WTC11 (cell line): ENCODE measurements at regions not wholly inside any gene's neighbourhood (a gene's known extent, or its start where the extent isn't known, plus 50 kb on each side); places are given as distances from the start of the nearest gene placed in this dataset.

Experiments used
- ATAC-seq: fragments of 200-7000 bp; cut with Tn5 transposase; 2 replicates; pipeline ENCODE4 v1.10.0; 2021; ENCODE audit warnings: mild to moderate bottlenecking, moderate library complexity
- CTCF ChIA-PET: fragments of 300-600 bp; sonication (Branson Sonifier 250); formaldehyde crosslinking; loops from one replicate; lab custom pipeline; 2021; ENCODE audit warnings: antibody characterized with exemption; lab: Charles Lee
- POLR2A ChIA-PET: fragments of 350-600 bp; sonication (Branson Sonifier 250); formaldehyde crosslinking; loops from one replicate; lab custom pipeline; 2021; ENCODE audit warnings: antibody characterized with exemption; lab: Charles Lee
- DNase-seq: peaks from one replicate; pipeline ENCODE4 v3.0.0; 2021; ENCODE audit warnings: low spot score
- H3K27ac Mint-ChIP-seq: 2 replicates; pipeline ENCODE4 v1.8.0; 2021; ENCODE audit warnings: mixed read lengths
- H3K27me3 Mint-ChIP-seq: 2 replicates; pipeline ENCODE4 v1.8.0; 2021; ENCODE audit warnings: low read depth, mild to moderate bottlenecking, moderate library complexity, mixed read lengths
- H3K36me3 Mint-ChIP-seq: 2 replicates; pipeline ENCODE4 v1.8.0; 2021; ENCODE audit warnings: mixed read lengths
- H3K4me1 Mint-ChIP-seq: 2 replicates; pipeline ENCODE4 v1.8.0; 2022; ENCODE audit warnings: mixed read lengths
- H3K4me3 Mint-ChIP-seq: 2 replicates; pipeline ENCODE4 v1.8.0; 2021; ENCODE audit warnings: mild to moderate bottlenecking, moderate library complexity, mixed read lengths
- H3K9me3 Mint-ChIP-seq: 2 replicates; pipeline ENCODE4 v1.8.0; 2021; ENCODE audit warnings: mixed read lengths
- ARID4B ChIP-seq: sonication (generic); formaldehyde crosslinking; IDR thresholded peaks from 2 replicates; pipeline ENCODE4 v1.8.0; 2023; ENCODE audit warnings: missing genetic modification reagents, mild to moderate bottlenecking, borderline replicate concordance
- ATF1 ChIP-seq: sonication (generic); formaldehyde crosslinking; IDR thresholded peaks from 2 replicates; pipeline ENCODE4 v1.8.1; 2023; ENCODE audit warnings: mild to moderate bottlenecking, moderate library complexity, missing genetic modification reagents
- CREM ChIP-seq: sonication (generic); formaldehyde crosslinking; IDR thresholded peaks from 2 replicates; pipeline ENCODE4 v1.8.1; 2022; ENCODE audit warnings: mild to moderate bottlenecking, missing genetic modification reagents, moderate library complexity
- EMX1 ChIP-seq: fragments of 250-450 bp; sonication (Bioruptor Pico); IDR thresholded peaks from 2 replicates; pipeline ENCODE4 v1.8.0; 2021; ENCODE audit warnings: mild to moderate bottlenecking
- FOXK1 ChIP-seq: sonication (generic); formaldehyde crosslinking; IDR thresholded peaks from 2 replicates; pipeline ENCODE4 v1.8.0; 2022; ENCODE audit warnings: mild to moderate bottlenecking, moderate library complexity, missing genetic modification reagents
- FOXP1 ChIP-seq: sonication (generic); formaldehyde crosslinking; IDR thresholded peaks from 2 replicates; pipeline ENCODE4 v1.8.0; 2022; ENCODE audit warnings: missing genetic modification reagents, mild to moderate bottlenecking, moderate library complexity, borderline replicate concordance
- GRHL2 ChIP-seq: fragments of 250-450 bp; sonication (Bioruptor Pico); IDR thresholded peaks from 2 replicates; pipeline ENCODE4 v1.8.0; 2022; ENCODE audit warnings: mild to moderate bottlenecking, moderate library complexity; ENCODE audit not compliant: insufficient replicate concordance, severe bottlenecking
- GTF2I ChIP-seq: fragments of 250-450 bp; sonication (Bioruptor Pico); conservative IDR thresholded peaks from 2 replicates; pipeline ENCODE4 v1.4.0; 2021; ENCODE audit warnings: mild to moderate bottlenecking
- JAZF1 ChIP-seq: fragments of 250-450 bp; sonication (Bioruptor Pico); IDR thresholded peaks from 2 replicates; pipeline ENCODE4 v1.9.0; 2021; ENCODE audit warnings: moderate library complexity, mild to moderate bottlenecking, inconsistent platforms
- NFATC4 ChIP-seq: fragments of 250-450 bp; sonication (Bioruptor Pico); IDR thresholded peaks from 2 replicates; pipeline ENCODE4 v1.9.0; 2021; ENCODE audit warnings: mild to moderate bottlenecking
- NFYB ChIP-seq: sonication (generic); formaldehyde crosslinking; conservative IDR thresholded peaks from 2 replicates; pipeline ENCODE4 v1.8.0; 2022; ENCODE audit warnings: low read depth, missing genetic modification reagents
- PRRX2 ChIP-seq: fragments of 250-450 bp; sonication (Bioruptor Pico); IDR thresholded peaks from 2 replicates; pipeline ENCODE4 v1.8.0; 2021; ENCODE audit warnings: mild to moderate bottlenecking
- SMAD4 ChIP-seq: sonication (generic); formaldehyde crosslinking; IDR thresholded peaks from 2 replicates; pipeline ENCODE4 v1.8.0; 2022; ENCODE audit warnings: mild to moderate bottlenecking, missing genetic modification reagents
- SP1 ChIP-seq: sonication (generic); formaldehyde crosslinking; conservative IDR thresholded peaks from 2 replicates; pipeline ENCODE4 v1.8.1; 2022; ENCODE audit warnings: missing genetic modification reagents
- STAT6 ChIP-seq: sonication (generic); formaldehyde crosslinking; conservative IDR thresholded peaks from 2 replicates; pipeline ENCODE4 v1.8.1; 2023; ENCODE audit warnings: mild to moderate bottlenecking, low read depth, missing genetic modification reagents, moderate library complexity
- USF2 ChIP-seq: sonication (generic); formaldehyde crosslinking; IDR thresholded peaks from 2 replicates; pipeline ENCODE4 v1.8.1; 2023; ENCODE audit warnings: mild to moderate bottlenecking, missing genetic modification reagents, moderate library complexity
- ZMAT4 ChIP-seq: fragments of 250-450 bp; sonication (Bioruptor Pico); IDR thresholded peaks from 2 replicates; pipeline ENCODE4 v1.9.0; 2021; ENCODE audit warnings: mild to moderate bottlenecking
- ZNF219 ChIP-seq: sonication (generic); formaldehyde crosslinking; IDR thresholded peaks from 2 replicates; pipeline ENCODE4 v1.8.0; 2023; ENCODE audit warnings: missing genetic modification reagents, mild to moderate bottlenecking, borderline replicate concordance
- ZNF416 ChIP-seq: fragments of 250-450 bp; sonication (Bioruptor Pico); IDR thresholded peaks from 2 replicates; pipeline ENCODE4 v1.9.0; 2021; ENCODE audit warnings: mild to moderate bottlenecking, inconsistent platforms
- TF ChIP-seq, protein P1 (sequence below): sonication (generic); formaldehyde crosslinking; IDR thresholded peaks from 2 replicates; pipeline ENCODE4 v1.8.1; 2023; ENCODE audit warnings: mild to moderate bottlenecking, missing genetic modification reagents, moderate library complexity

- peaks cover 30% of the 10 kb centered on the region for H3K36me3 Mint-ChIP-seq
- CTCF ChIA-PET, result no interaction called here
These were observed 108.8 kb downstream of the ZFP36L2 start for GRCh38 chr2:43117521-43118143.

DNA sequence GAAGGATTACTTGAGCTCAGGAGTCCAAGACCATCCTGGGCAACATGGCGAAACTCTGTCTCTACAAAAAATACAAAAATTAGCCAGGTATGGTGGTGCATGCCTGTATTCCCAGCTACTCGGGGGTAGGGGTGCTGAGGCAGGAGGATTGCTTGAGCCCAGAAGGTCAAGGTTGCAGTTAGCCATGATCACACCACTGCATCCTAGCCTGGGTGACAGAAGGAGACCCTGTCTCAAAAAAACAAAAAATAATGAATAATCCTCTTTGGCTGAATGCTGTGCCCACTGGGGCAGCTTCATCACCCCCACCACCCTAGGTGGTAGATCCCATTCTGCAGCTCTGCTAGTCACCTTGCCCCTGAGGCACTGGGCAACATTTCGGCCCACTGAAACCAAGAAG, 109.4 kb downstream of the ZFP36L2 start:
- TF ChIP-seq ARID4B (CRISPR knock-in tag) (no peak), FOXP1 (CRISPR knock-in tag) (no peak), ZNF416 (CRISPR knock-in tag) (no peak), CREM (CRISPR knock-in tag) (no peak)
- CTCF ChIA-PET, result no interaction called here

More at GRCh38 chr2:43117521-43118143, 108.8 kb downstream of the ZFP36L2 start:
- H3K4me1 Mint-ChIP-seq, result peaks cover 3% of the 10 kb centered on the region; the same call in 1 of the 2 replicates
- DNase-seq (no peak), ATAC-seq (no peak)
- POLR2A ChIA-PET, result no interaction called here
- H3K27me3 Mint-ChIP-seq, result peaks cover 8% of the 10 kb centered on the region
- TF ChIP-seq NFATC4 (CRISPR knock-in tag) (no peak), ZMAT4 (CRISPR knock-in tag) (no peak), USF2 (CRISPR knock-in tag) (no peak), CREM (CRISPR knock-in tag) (no peak), ATF1 (CRISPR knock-in tag) (no peak), STAT6 (no peak), JAZF1 (CRISPR knock-in tag) (no peak)
- TF ChIP-seq, all 79 proteins: peak for 0
- Mint-ChIP-seq H3K27ac (no peak overlapping the region), H3K4me3 (no peak overlapping the region), H3K9me3 (peaks cover 33% of the 10 kb centered on the region)

GRCh38 chr2:43115881-43116280, 110.5 kb downstream of the ZFP36L2 start:
- CTCF ChIA-PET, result no interaction called here
- POLR2A ChIA-PET, result no interaction called here
- Mint-ChIP-seq H3K27ac (no peak overlapping the region), H3K9me3 (peaks cover 32% of the 10 kb centered on the region), H3K27me3 (peaks cover 8% of the 10 kb centered on the region), H3K4me1 (peaks cover 3% of the 10 kb centered on the region; the same call in 1 of the 2 replicates), H3K36me3 (peaks cover 30% of the 10 kb centered on the region), H3K4me3 (no peak overlapping the region)
- ATAC-seq (peak; percentile 52), DNase-seq (no peak)
- TF ChIP-seq PRRX2 (no peak), SP1 (CRISPR knock-in tag) (no peak), NFYB (CRISPR knock-in tag) (no peak), SMAD4 (no peak), FOXK1 (CRISPR knock-in tag) (no peak), ZNF219 (CRISPR knock-in tag) (no peak), GTF2I (CRISPR knock-in tag) (no peak), ZMAT4 (CRISPR knock-in tag) (no peak), GRHL2 (CRISPR knock-in tag) (no peak), EMX1 (no peak), STAT6 (no peak)
- TF ChIP-seq, protein P1, sequence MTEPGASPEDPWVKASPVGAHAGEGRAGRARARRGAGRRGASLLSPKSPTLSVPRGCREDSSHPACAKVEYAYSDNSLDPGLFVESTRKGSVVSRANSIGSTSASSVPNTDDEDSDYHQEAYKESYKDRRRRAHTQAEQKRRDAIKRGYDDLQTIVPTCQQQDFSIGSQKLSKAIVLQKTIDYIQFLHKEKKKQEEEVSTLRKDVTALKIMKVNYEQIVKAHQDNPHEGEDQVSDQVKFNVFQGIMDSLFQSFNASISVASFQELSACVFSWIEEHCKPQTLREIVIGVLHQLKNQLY (CRISPR knock-in tag), result no peak

More for the DNA sequence above, 109.4 kb downstream of the ZFP36L2 start:
- POLR2A ChIA-PET, result no interaction called here
- H3K27me3 Mint-ChIP-seq, result peaks cover 8% of the 10 kb centered on the region
- H3K27ac Mint-ChIP-seq, result no peak overlapping the region
- peaks cover 33% of the 10 kb centered on the region for H3K9me3 Mint-ChIP-seq
- no peak for ATAC-seq
- DNase-seq, result no peak
- H3K36me3 Mint-ChIP-seq, result peaks cover 30% of the 10 kb centered on the region
- H3K4me1 Mint-ChIP-seq, result peaks cover 3% of the 10 kb centered on the region; the same call in 1 of the 2 replicates
- no peak overlapping the region for H3K4me3 Mint-ChIP-seq
